ENCODE measurements at regions not wholly inside any gene's neighbourhood (a gene's known extent, or its start where the extent isn't known, plus 50 kb on each side); places are given as distances from the start of the nearest gene placed in this dataset.

- TF ChIP-seq REST (IDR thresholded peaks at IDR 0.05; ENCODE audit: low read depth, low read length): no peak
- TF ChIP-seq SMC3 (IDR thresholded peaks at IDR 0.05; ENCODE audit: low read depth, low read length): no peak
Observed at GRCh38 chr6:14943116-14943515, 302.8 kb upstream of the JARID2 start (continued).

GRCh38 chr6:14944593-14944992, 301.3 kb upstream of the JARID2 start:
- CTCF ChIA-PET: no interaction called here
- Histone ChIP-seq H3K4me1 (ENCODE audit: control insufficient read depth in 1 of 2, insufficient read depth in 2 of 2, low read depth in 1 of 2, low read length in 1 of 2) (no peaks in the 10 kb centered on the region), H3K36me3 (replicated peaks in 1 of 2; ENCODE audit: control insufficient read depth in 1 of 2, insufficient read depth in 2 of 2, low read length in 1 of 2) (no peaks in the 10 kb centered on the region), H3F3A (replicated peaks; ENCODE audit: insufficient read depth) (no peaks in the 10 kb centered on the region), H3K4me2 (no peak overlapping the region), H2AFZ (ENCODE audit: low read depth) (no peak overlapping the region), H3K9me2 (no peaks in the 10 kb centered on the region), H4K20me1 (ENCODE audit: insufficient read depth) (no peaks in the 10 kb centered on the region), H3K9ac (no peak overlapping the region), H3K27me3 (ENCODE audit: insufficient read depth) (no peaks in the 10 kb centered on the region), H3K4me3 (ENCODE audit: low read depth in 2 of 2, low read length in 1 of 2) (no peak overlapping the region), H3K79me2 (ENCODE audit: insufficient read depth) (no peaks in the 10 kb centered on the region), H3K27ac (ENCODE audit: low read depth in 2 of 2, low read length in 1 of 2) (no peak overlapping the region), H3K9me3 (no peaks in the 10 kb centered on the region)
- POLR2A ChIA-PET: no interaction called here
- TF ChIP-seq RAD21 (IDR thresholded peaks at IDR 0.05; ENCODE audit: low read length) (no peak), REST (IDR thresholded peaks at IDR 0.05; ENCODE audit: low read depth, low read length) (no peak), IRF3 (IDR thresholded peaks at IDR 0.05; ENCODE audit: low read depth, low read length) (no peak), EP300 (IDR thresholded peaks at IDR 0.05; ENCODE audit: borderline replicate concordance in 1 of 2, low read depth in 1 of 2, low read length in 1 of 2) (no peak), POLR2AphosphoS5 (IDR thresholded peaks at IDR 0.05; ENCODE audit: low read depth, low read length) (no peak), CTCF (IDR thresholded peaks at IDR 0.05) (no peak), CHD2 (IDR thresholded peaks at IDR 0.05; ENCODE audit: low read length, partially characterized antibody) (no peak), MXI1 (IDR thresholded peaks at IDR 0.05; ENCODE audit: low read depth, low read length) (no peak), FOXM1 (IDR thresholded peaks at IDR 0.05; ENCODE audit: low read depth) (no peak), NRF1 (IDR thresholded peaks at IDR 0.05; ENCODE audit: low read depth, low read length) (no peak)
- DNase-seq: no peak

Measured in SK-N-SH (cell line).